Right ventricle myocardium inferior (tissue), 1 donor: ENCODE measurements at regions not wholly inside any gene's neighbourhood (a gene's known extent, or its start where the extent isn't known, plus 50 kb on each side); places are given as distances from the start of the nearest gene placed in this dataset.

Experiments used
- ATAC-seq: fragments of 200-7000 bp; cut with Tn5 transposase; one replicate; pipeline ENCODE4 v1.9.1; 2020; ENCODE audit warnings: mild to moderate bottlenecking, moderate library complexity
- DNase-seq: peaks from one replicate; pipeline ENCODE4 v3.0.0; 2021; ENCODE audit errors: missing footprints
- intact Hi-C: fragments of 100-400 bp; cut with DNase I; formaldehyde crosslinking; loops from one replicate; pipeline ENCODE4 v1.11.0; 2022
- donor health status: DM: no; HTN: yes; CAD: no; lungs with severe emphysema.

- intact Hi-C loops, result no loop called here
- no peak for ATAC-seq
- no peak for DNase-seq
Measured at GRCh38 chr1:184254849-184255248, 132.0 kb upstream of the C1orf21 start.

- intact Hi-C loops, result no loop called here
- DNase-seq, result no peak
- no peak for ATAC-seq
Measured at GRCh38 chr1:184255560-184255959, 131.3 kb upstream of the C1orf21 start.

GRCh38 chr1:184257873-184258272, 129.0 kb upstream of the C1orf21 start:
- ATAC-seq (no peak), DNase-seq (no peak)
- intact Hi-C loops, result no loop called here

- no peak for DNase-seq
- no peak for ATAC-seq
- intact Hi-C loops, result no loop called here
Measured at GRCh38 chr1:184258525-184258924, 128.3 kb upstream of the C1orf21 start.

DNA sequence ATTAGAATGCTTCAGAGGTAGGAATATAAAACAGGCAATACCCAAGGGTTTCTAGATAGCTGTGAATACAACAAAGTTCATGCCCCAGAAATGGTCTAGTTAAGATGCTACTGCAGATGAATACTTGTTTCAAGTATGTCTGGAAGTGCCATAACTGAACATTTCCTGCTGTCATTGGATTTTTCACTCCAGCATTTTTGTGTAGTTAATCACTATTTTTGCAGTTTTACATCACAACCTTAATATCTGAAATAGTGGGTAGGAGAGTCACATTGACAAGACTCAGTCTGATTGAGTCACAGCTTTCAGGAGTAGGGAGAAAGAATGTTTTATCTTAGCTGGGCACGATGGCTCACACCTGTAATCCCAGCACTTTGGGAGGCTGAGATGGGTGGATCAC, 126.4 kb upstream of the C1orf21 start:
- ATAC-seq, result no peak
- intact Hi-C loops, result no loop called here

GRCh38 chr1:184262109-184262508, 124.7 kb upstream of the C1orf21 start:
- intact Hi-C loops, result no loop called here
- ATAC-seq (no peak), DNase-seq (no peak)

More for the DNA sequence above, 126.4 kb upstream of the C1orf21 start:
- DNase-seq, result no peak

DNA sequence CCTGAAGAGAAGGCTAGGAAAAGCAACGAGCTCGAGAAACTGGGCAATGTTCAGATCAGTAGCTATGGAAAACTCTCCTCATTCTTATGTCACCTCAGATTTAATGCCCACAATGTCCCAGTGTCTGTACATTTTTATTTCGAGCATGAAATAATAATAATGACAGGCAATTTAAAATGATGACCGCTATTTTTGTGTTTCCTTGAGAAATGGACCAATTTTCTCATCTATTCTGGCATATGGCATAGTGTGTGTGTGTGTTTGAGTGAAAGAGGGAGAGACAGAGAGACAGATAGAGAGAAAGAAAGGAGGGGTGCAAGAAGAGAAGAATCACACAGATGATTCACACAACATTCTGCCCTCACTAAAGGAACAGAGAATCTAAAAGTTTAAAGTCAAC, 119.1 kb upstream of the C1orf21 start:
- ATAC-seq, result no peak
- intact Hi-C loops, result no loop called here
- DNase-seq, result no peak

- no peak for DNase-seq
- no peak for ATAC-seq
- intact Hi-C loops, result no loop called here
Measured at GRCh38 chr1:184270556-184270955, 116.3 kb upstream of the C1orf21 start.

GRCh38 chr1:184272175-184272866, 114.5 kb upstream of the C1orf21 start:
- intact Hi-C loops, result no loop called here
- no peak for DNase-seq
- ATAC-seq, result no peak

GRCh38 chr1:184276416-184276815, 110.4 kb upstream of the C1orf21 start:
- intact Hi-C loops, result no loop called here
- ATAC-seq (no peak), DNase-seq (no peak)

GRCh38 chr1:184279911-184280458, 106.8 kb upstream of the C1orf21 start:
- intact Hi-C loops, result no loop called here
- ATAC-seq, result no peak

DNA sequence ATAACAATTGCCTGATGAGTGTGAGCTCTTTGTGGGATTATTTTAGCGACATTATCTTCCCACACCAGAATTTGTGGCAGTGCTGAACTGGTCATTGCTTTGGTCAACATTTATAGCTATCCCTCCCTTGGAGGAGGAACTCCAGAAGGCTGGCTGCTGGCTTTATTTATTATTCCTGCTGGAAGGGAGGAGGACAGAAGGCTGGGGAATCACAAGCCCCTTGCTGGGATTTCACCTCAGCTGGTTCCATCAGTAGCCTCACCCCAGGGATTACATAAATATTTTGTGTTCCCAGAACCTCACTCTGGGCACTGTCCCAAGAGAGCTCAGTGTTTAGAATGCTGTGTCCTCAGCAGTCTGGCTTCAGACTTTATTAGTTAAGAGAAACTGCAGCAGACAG, 102.8 kb upstream of the C1orf21 start:
- ATAC-seq, result peak; percentile 79
- no peak for DNase-seq
- intact Hi-C loops, result no loop called here

More at GRCh38 chr1:184279911-184280458, 106.8 kb upstream of the C1orf21 start:
- no peak for DNase-seq

DNA sequence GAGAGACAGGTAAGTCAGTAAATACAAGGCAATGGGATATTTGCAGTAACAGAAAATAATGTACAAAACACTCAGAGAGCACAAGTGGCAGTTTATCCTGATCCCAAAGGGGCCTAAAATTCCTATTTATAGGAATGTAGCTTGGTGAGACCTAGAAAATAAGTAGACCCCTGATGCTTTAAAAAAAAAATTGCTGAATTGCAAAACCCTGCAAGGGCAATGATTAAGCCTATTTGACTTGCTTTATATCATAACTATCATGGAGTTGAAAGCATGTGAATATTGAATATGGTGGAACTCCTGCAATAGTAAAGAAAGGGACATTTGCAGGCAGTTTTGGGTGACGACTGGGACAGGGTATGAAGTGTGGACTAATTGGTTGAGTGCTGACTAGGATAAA, 101.9 kb upstream of the C1orf21 start:
- ATAC-seq (no peak), DNase-seq (no peak)
- intact Hi-C loops, result no loop called here

- ATAC-seq (no peak), DNase-seq (no peak)
- intact Hi-C loops, result no loop called here
Measured at GRCh38 chr1:184285401-184286087, 101.3 kb upstream of the C1orf21 start.

GRCh38 chr1:184287001-184287400, 99.8 kb upstream of the C1orf21 start:
- no peak for DNase-seq
- intact Hi-C loops, result no loop called here
- no peak for ATAC-seq

- intact Hi-C loops, result no loop called here
- ATAC-seq (no peak), DNase-seq (no peak)
Measured at GRCh38 chr1:184289825-184290550, 96.8 kb upstream of the C1orf21 start.

- intact Hi-C loops, result no loop called here
- no peak for DNase-seq
- ATAC-seq, result no peak
Measured at GRCh38 chr1:184291701-184292100, 95.1 kb upstream of the C1orf21 start.

DNA sequence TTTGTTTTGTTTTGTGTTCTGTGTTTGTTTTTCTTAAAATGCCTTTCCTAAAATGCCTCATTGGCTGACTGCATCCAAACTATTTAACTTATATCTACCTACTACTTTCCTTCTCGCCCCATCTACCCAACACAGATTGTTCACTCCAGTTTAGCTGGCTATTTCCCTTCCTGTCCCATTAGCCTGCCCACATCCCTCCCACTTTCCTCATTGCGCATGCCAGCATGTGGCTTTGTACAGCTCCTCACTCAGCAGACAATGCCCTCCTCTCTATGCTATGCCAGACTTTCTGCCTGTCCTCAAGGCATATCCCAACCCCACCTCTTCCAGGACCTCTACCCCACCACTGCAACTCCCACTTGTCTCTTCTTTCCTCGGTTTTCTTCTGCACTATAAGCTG, 94.7 kb upstream of the C1orf21 start:
- intact Hi-C loops, result no loop called here
- DNase-seq, result no peak

GRCh38 chr1:184294101-184294500, 92.7 kb upstream of the C1orf21 start:
- DNase-seq (no peak), ATAC-seq (no peak)
- intact Hi-C loops, result no loop called here

More for the DNA sequence above, 94.7 kb upstream of the C1orf21 start:
- no peak for ATAC-seq
